Panc1 (cell line): ENCODE measurements at regions not wholly inside any gene's neighbourhood (a gene's known extent, or its start where the extent isn't known, plus 50 kb on each side); places are given as distances from the start of the nearest gene placed in this dataset.

ENCODE experiments used
- ATAC-seq: fragments of 200-7000 bp; cut with Tn5 transposase; 2 replicates; pipeline ENCODE4 v1.9.1; 2020; ENCODE audit warnings: mild to moderate bottlenecking, moderate library complexity
- BruUV-seq: library from RNA; stranded (reverse); fragments of 400-500 nt; replicated peaks from 2 replicates; lab custom pipeline; 2021; lab: Mats Ljungman, UMichigan
- CTCF ChIA-PET: fragments of 300-600 bp; sonication (Branson Sonifier 250); formaldehyde crosslinking; loops from one replicate; lab custom pipeline; 2022; ENCODE audit warnings: antibody characterized with exemption; lab: Charles Lee
- POLR2A ChIA-PET: fragments of 300-600 bp; sonication (Branson Sonifier 250); formaldehyde crosslinking; loops from one replicate; lab custom pipeline; 2022; ENCODE audit warnings: antibody characterized with exemption; lab: Charles Lee
- DNase-seq: peaks from one replicate; pipeline ENCODE4 v3.0.0-alpha.2; 2010; ENCODE audit warnings: low read depth, low spot score
- H3K27ac ChIP-seq: 2 replicates; pipeline ENCODE4 v1.5.1; 2011; ENCODE audit warnings: mild to moderate bottlenecking, low read length, inconsistent platforms
- H3K27me3 ChIP-seq: fragments of 200-500 bp; sonication (Bioruptor generic); 2 replicates; pipeline ENCODE4 v1.6.0; 2014; ENCODE audit warnings: low read length, inconsistent platforms; ENCODE audit not compliant: control insufficient read depth, insufficient read depth
- H3K36me3 ChIP-seq: fragments of 200-500 bp; sonication (Bioruptor generic); 2 replicates; pipeline ENCODE4 v1.5.1; 2014; ENCODE audit warnings: inconsistent platforms, mild to moderate bottlenecking, low read length, moderate library complexity; ENCODE audit not compliant: control insufficient read depth, insufficient read depth
- H3K4me1 ChIP-seq: 2 replicates; pipeline ENCODE4 v1.5.1; 2011; ENCODE audit warnings: inconsistent platforms, mild to moderate bottlenecking, low read length, moderate library complexity; ENCODE audit not compliant: control insufficient read depth, insufficient read depth
- H3K4me3 ChIP-seq, 2 experiments: 2 replicates each; pipeline ENCODE4 v1.5.1; 2011 to 2012; ENCODE audit warnings: low read depth in 2 of 2, low read length in 2 of 2, mild to moderate bottlenecking in 2 of 2, inconsistent platforms in 1 of 2, moderate library complexity in 1 of 2
- H3K9me3 ChIP-seq: fragments of 200-500 bp; sonication (Bioruptor generic); 2 replicates; pipeline ENCODE4 v1.5.1; 2014; ENCODE audit warnings: low read depth, mild to moderate bottlenecking, inconsistent platforms, low read length, moderate library complexity; ENCODE audit not compliant: control insufficient read depth, insufficient read depth
- CTCF ChIP-seq: fragments of 450-650 bp; IDR thresholded peaks from 2 replicates; pipeline ENCODE4 v1.5.1; 2017; ENCODE audit warnings: mild to moderate bottlenecking
- POLR2AphosphoS5 ChIP-seq: IDR thresholded peaks from 2 replicates; pipeline ENCODE4 v1.6.1; 2012; ENCODE audit warnings: mild to moderate bottlenecking, low read depth, low read length, moderate library complexity
- REST ChIP-seq, 2 experiments: IDR thresholded peaks; 2 replicates each; pipeline ENCODE4 v1.6.1; 2011 to 2012; ENCODE audit warnings: low read depth in 2 of 2, control low read depth in 1 of 2, low read length in 1 of 2, mild to moderate bottlenecking in 1 of 2, moderate library complexity in 1 of 2; ENCODE audit not compliant: insufficient read depth in 1 of 2
- SIN3A ChIP-seq: IDR thresholded peaks from 2 replicates; pipeline ENCODE4 v1.6.1; 2012; ENCODE audit warnings: low read depth, mild to moderate bottlenecking, low read length, moderate library complexity, borderline replicate concordance; ENCODE audit not compliant: insufficient read depth
- TCF7L2 ChIP-seq: IDR thresholded peaks from 2 replicates; pipeline ENCODE4 v1.6.1; 2011; ENCODE audit warnings: mild to moderate bottlenecking, low read depth, low read length, inconsistent platforms
- in situ Hi-C: cut with HindIII; loops from 2 replicates; pipeline ENCODE4 v1.10.0; 2016; ENCODE audit warnings: low sequenced_read_pairs, low pct_unique_long_range_greater_than_20kb
- intact Hi-C: fragments of 100-400 bp; cut with micrococcal nuclease; formaldehyde crosslinking; loops from one replicate; pipeline ENCODE4 v1.10.0; 2022; ENCODE audit not compliant: unreplicated experiment

GRCh38 chr18:43442571-43442970, 165.3 kb upstream of the SYT4 start:
- no peaks in the 10 kb centered on the region for H3K36me3 ChIP-seq
- no peaks in the 10 kb centered on the region for H3K4me1 ChIP-seq
- no peaks in the 10 kb centered on the region for H3K9me3 ChIP-seq
- in situ Hi-C loops: no loop called here
- BruUV-seq: no TSS peak
- H3K27ac ChIP-seq: no peak overlapping the region
- H3K4me3 ChIP-seq: no peak overlapping the region
- ChIA-PET CTCF (no interaction called here), POLR2A (no interaction called here)
- H3K27me3 ChIP-seq: no peaks in the 10 kb centered on the region
- DNase-seq (no peak), ATAC-seq (no peak)
- TF ChIP-seq CTCF (no peak), POLR2AphosphoS5 (no peak)
- intact Hi-C loops: no loop called here

- ChIA-PET CTCF (no interaction called here), POLR2A (no interaction called here)
- no peaks in the 10 kb centered on the region for H3K27me3 ChIP-seq
- intact Hi-C loops (no loop called here), in situ Hi-C loops (no loop called here)
- H3K36me3 ChIP-seq: no peaks in the 10 kb centered on the region
- no peak overlapping the region for H3K27ac ChIP-seq
- no peaks in the 10 kb centered on the region for H3K4me1 ChIP-seq
- DNase-seq (no peak), ATAC-seq (no peak)
- no peak overlapping the region for H3K4me3 ChIP-seq
- TF ChIP-seq CTCF (no peak), POLR2AphosphoS5 (no peak), REST (IDR thresholded peaks at IDR 0.05; ENCODE audit: insufficient read depth in 1 of 2, low read depth in 2 of 2, low read length in 1 of 2) (no peak), TCF7L2 (no peak), SIN3A (no peak)
- no TSS peak for BruUV-seq
- no peaks in the 10 kb centered on the region for H3K9me3 ChIP-seq
Measured at GRCh38 chr18:43465483-43465882, 188.2 kb upstream of the SYT4 start.

- no peak overlapping the region for H3K27ac ChIP-seq
- in situ Hi-C loops: no loop called here
Measured at GRCh38 chr18:43471873-43472272, 194.6 kb upstream of the SYT4 start.

More at GRCh38 chr18:43471873-43472272, 194.6 kb upstream of the SYT4 start:
- POLR2A ChIA-PET: no interaction called here
- TF ChIP-seq REST (IDR thresholded peaks at IDR 0.05; ENCODE audit: insufficient read depth in 1 of 2, low read depth in 2 of 2, low read length in 1 of 2): no peak
- no peak for TF ChIP-seq TCF7L2
- no peak for TF ChIP-seq SIN3A
- no peak for TF ChIP-seq CTCF
- no peak for TF ChIP-seq POLR2AphosphoS5
- no peaks in the 10 kb centered on the region for H3K4me1 ChIP-seq
- H3K27me3 ChIP-seq: no peaks in the 10 kb centered on the region
- CTCF ChIA-PET: no interaction called here
- ATAC-seq (no peak), DNase-seq (no peak)
- intact Hi-C loops: no loop called here
- no peak overlapping the region for H3K4me3 ChIP-seq
- no peaks in the 10 kb centered on the region for H3K9me3 ChIP-seq
- H3K36me3 ChIP-seq: no peaks in the 10 kb centered on the region
- BruUV-seq: no TSS peak
